ENCODE measurements at regions not wholly inside any gene's neighbourhood (a gene's known extent, or its start where the extent isn't known, plus 50 kb on each side); places are given as distances from the start of the nearest gene placed in this dataset.
"Not testable (repeated sequence)": the region's sequence is repeated elsewhere in the genome, so short reads cannot be mapped to it uniquely, and the experiment has no call there.

DNA sequence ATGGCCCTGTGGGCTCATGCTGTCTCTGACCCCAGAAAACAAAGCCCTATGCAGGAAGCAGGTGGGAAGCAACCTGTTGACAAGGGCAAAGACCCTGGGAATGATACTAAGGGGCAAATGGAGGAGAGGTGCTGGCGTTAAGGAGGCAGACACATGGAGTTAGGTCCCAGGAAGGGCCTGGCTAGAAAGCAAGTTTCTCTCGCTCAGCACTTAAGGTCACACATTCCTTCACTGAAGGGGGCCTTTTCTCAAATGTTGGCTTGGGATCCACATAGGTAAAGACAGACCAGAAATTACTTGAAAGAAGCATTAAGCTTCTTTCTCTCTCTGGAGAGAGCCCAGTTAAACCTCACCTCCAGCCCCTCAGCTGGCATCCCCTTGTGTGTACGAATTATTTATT is 155.7 kb downstream of the ADRA2C start:
- TF ChIP-seq POLR2A (IDR thresholded peaks at IDR 0.05) = not testable (repeated sequence)
- TF ChIP-seq, protein P1, sequence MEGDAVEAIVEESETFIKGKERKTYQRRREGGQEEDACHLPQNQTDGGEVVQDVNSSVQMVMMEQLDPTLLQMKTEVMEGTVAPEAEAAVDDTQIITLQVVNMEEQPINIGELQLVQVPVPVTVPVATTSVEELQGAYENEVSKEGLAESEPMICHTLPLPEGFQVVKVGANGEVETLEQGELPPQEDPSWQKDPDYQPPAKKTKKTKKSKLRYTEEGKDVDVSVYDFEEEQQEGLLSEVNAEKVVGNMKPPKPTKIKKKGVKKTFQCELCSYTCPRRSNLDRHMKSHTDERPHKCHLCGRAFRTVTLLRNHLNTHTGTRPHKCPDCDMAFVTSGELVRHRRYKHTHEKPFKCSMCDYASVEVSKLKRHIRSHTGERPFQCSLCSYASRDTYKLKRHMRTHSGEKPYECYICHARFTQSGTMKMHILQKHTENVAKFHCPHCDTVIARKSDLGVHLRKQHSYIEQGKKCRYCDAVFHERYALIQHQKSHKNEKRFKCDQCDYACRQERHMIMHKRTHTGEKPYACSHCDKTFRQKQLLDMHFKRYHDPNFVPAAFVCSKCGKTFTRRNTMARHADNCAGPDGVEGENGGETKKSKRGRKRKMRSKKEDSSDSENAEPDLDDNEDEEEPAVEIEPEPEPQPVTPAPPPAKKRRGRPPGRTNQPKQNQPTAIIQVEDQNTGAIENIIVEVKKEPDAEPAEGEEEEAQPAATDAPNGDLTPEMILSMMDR (IDR thresholded peaks at IDR 0.05 in 4 of 5, conservative IDR thresholded peaks at IDR 0.05 in 1 of 5) = not testable (repeated sequence)

Data from gastrocnemius medialis (tissue), 4 donors.